ENCODE measurements at regions not wholly inside any gene's neighbourhood (a gene's known extent, or its start where the extent isn't known, plus 50 kb on each side); places are given as distances from the start of the nearest gene placed in this dataset.
"Not testable (repeated sequence)": the region's sequence is repeated elsewhere in the genome, so short reads cannot be mapped to it uniquely, and the experiment has no call there.

DNA sequence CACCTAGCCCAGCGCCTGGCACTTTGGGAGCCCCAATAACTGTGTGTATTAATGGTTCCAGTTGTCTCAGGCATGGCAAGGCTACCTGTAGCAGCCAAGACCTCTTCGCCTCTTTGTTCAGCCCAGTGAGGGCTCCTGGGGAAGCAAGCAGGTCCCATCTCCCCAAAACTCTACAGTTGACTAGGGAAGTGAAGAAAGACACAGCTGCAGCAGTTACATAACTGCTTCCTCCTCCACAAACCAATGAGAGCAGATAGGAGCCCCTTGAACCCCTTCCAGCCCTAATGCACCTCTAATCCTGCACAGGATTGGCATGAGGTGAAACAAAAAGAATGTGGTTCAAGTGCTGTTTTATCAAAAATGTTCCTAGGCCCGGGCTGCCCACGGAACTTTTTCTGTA is 100.5 kb downstream of the SYF2 start:
- no peak for DNase-seq

DNA sequence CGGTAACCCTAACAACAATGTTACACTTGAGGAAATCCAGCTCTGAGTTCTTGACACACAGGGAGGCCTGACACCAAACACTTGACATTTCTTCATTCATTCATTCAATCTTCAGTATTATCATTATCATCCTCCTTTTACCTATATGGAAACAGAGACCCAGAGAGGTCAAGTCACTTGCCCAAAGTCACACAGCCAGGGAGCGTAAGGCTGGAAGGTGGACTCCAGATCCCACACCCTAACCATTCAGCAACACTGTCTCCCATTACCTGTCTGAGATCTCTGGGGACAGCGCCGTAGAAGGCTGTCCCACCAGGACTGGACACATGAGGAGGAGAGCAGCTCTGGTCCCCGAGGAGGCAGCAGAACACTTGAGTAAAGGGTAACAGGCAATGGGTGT is 101.4 kb downstream of the SYF2 start:
- no peak for DNase-seq

DNA sequence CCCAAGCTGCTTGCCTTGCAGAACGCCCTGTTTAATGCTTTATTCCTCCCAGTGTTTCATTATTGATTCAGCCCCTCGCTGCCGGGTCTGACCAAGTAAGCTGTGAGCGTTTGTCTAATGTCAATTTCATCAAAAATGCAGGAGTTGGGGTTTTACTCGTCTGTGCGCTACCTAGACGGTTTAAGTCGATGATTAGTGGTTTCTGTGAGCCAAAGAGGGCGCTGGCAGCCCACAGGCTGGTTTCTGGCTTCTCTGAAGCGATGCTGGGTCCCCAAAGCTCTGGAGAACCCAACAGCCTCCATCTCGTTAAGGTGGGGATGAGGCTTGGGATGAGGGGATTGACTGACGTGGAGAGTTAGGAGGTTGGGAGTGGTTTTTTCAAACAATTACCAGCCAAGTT is 102.9 kb downstream of the SYF2 start:
- DNase-seq = no peak

DNA sequence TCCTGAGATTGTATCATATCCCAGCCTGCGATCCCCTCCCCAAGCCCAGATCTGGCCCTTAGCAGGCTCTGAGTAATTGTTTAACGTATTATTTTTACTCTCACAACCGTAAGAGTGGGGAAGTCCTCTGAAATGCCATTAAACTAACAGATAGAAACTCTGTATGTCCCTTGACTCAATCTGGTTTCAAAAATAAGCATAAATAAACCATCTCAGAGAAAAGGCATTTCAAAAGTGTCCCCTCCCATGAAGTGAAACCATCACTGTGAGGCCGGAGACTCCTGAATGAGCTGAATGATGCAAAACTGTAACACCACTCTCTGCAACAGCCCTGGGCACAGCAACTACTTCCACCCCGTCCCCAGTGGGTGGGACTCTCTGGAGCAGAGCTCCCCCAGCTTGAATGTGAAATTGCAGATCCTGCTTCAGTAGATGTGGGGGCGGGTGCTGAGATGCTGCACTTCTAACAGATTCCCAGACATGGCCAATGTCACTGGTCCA is 104.1 kb downstream of the SYF2 start:
- DNase-seq = no peak

DNA sequence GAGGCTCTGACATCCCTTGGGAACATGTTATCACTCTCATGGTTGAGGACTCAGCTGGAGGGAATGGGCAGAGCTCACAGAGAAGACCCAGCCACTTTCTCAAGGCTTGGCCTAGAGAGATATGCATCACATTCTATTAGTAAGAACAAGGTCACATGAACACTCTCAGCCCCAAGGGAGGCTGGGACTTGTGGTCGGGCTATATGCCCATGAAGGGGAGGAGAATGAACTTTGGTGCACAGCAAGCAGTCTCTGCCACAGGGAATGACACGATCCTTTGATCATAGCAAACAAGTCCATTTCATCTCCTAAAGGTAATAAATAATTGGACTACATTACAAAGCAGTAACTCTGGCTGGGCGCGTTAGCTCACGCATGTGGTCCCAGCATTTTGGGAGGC is 105.7 kb downstream of the SYF2 start:
- no peak for DNase-seq

DNA sequence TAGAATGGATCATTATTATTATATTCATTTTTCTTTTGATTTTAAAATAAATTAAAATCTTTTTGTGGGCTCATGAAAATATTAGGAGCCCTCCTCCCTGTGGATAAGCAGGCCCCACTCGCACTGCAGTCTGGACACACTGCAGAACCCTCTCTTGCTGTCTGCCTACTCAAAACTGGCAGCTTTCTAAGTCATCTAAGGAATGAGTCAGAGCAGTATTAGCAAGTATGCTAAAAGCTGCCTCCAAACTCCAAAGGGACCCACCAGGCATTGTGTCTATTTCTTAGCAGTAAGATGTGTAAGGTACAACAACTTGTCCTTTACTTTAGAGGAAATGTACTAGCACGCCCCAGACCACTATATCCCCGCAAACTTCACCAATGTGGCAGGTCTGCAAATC is 108.8 kb downstream of the SYF2 start:
- no peak for DNase-seq

DNA sequence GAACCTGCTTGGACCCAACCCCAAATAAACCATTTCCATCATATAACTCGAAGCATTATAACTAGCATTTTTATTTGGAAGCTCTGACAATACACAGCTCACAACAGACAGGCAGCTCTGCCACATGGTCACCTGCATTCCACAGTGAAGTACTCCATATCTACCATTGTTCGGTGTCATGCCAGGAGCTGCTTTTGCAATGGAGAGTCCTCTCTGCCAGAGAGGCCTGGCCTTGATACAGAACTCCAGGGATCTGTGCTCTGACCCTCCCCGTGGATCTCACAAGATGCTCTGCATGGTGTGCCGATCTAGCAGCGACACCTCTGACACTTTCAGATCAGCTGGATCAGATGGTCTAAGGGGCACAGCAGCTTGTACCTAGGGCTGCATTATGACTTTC is 109.6 kb downstream of the SYF2 start:
- DNase-seq = no peak

DNA sequence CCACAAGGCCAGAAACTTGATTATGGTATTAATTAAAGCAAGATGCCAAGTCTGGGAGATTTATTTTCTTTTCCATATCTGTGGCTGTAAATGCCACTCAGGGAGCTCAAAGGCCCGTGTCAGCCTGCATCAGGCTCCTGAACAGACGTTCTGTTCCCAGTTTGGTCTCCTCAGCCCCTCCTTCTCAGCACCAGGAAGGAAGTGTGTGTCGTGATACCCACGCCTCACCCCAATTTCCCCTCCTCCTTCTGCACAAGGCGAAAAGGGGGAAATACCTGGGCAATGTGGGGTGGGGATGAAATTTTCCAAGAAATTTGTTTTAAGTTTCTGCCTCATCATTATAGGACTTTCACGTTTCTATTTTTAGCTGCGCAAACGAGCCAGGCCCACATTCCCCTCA is 112.0 kb downstream of the SYF2 start:
- DNase-seq = peak; percentile 47

DNA sequence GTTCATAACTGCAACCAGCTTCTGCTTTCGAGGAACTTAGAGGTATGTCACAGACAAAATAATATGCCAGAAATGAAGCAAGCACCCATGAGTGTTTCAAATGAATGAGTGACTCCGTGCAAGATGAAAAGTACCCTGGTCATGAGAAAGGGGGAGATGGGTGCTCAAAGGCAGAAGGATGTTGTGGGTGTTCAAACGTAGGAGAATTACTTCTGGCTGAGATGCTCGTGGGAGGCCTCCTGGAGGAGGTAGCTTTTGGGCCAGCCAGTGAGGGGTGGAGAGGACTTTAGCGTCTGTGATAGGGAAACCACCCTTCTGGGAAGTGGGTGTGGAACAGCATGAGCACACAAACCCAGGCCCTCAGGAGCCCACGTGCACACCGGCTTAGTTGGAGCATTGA is 113.8 kb downstream of the SYF2 start:
- no peak for DNase-seq

DNA sequence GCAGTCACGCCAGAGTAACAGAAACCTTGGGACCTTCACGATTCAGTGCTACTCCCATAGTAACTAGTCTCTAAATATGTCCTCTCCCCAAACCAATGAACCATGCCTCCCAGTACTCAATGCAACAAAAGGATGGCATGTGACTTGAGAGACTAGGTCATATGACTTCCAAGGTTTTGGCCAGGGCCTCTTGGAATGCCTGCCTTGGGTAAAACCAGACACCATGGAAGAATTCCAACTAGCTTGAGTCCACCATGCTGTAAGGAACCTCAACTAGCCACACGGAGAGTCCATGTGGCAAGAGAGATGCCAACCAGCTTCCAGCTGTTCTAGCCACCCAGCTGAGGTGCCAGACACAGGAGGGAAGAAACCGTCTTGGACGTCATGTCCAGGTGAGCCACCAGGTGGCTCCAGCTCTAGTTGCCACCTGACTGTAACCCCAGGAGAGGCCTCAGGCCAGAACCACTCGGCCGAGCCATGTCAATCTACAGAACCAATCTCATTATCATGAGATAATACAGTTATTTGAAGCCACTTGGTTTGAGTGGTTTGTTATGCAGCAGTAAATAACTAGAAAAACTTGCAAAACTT is 115.0 kb downstream of the SYF2 start:
- no peak for DNase-seq

DNA sequence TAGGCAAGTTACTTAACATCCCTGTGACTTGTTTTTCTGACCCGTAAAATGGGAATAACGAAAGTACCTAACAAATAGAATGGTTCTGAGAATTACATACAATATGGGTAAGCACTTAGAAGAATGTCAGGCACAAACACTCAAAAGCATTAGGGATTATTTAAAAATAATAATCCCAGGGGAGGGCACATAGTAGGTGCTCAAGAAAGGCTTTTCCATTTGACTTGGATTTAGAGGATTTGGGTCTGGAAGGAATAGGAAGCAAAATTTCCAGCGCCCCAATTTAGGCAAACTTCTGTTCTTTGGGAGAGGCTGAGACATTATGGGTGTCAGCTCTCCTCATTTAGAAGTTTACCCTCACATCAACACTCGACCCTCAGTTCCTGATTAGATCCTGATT is 115.5 kb downstream of the SYF2 start:
- DNase-seq = no peak

DNA sequence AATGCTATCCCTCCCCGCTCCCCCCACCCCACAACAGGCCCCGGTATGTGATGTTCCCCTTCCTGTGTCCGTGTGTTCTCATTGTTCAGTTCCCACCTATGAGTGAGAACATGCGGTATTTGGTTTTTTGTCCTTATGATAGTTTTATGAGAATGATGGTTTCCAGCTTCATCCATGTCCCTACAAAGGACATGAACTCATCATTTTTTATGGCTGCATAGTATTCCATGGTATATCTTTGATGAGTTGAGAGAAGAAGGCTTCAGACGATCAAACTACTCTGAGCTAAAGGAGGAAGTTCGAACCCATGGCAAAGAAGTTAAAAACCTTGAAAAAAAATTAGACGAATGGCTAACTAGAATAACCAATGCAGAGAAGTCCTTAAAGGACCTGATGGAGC is 116.2 kb downstream of the SYF2 start:
- not testable (repeated sequence) for DNase-seq

DNA sequence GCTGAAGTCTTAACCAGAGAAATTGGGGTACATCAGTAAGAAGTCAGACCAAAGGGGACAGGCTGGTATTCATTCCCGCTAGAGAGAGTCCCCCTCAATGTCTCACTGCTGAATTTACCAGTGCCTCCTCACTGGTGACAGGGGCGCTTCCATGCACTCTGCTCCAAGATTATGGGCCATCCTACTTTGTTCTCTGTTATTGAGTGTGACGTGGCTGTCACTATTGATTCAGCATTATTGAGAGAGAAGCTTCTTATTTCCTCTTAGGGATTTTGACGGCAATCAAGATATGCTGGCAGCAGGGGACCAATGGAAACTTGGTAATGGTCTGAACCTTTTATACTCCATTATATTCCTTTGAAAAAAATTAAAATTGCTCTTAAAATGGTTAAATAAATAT is 118.6 kb downstream of the SYF2 start:
- no peak for DNase-seq

DNA sequence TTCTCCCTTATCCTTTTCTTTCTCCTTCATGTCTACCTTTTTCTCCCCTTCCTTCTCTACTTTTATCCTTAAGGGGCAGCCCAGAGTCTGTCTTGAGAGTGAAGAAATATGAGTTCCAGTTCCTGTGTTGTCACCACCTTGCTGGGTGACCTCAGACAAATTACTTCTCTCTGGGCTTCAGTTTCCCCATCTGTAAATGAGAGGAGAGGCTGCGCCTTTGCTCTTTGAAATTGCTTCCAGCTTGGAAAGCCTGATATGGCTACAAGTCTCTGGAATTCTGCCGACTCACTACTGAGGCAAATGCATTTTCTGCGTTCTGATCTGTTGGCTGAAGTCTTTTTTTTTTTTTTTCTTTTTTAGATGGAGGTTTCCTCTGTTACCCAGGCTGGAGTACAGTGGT is 119.2 kb downstream of the SYF2 start:
- peak; percentile 61 for DNase-seq

DNA sequence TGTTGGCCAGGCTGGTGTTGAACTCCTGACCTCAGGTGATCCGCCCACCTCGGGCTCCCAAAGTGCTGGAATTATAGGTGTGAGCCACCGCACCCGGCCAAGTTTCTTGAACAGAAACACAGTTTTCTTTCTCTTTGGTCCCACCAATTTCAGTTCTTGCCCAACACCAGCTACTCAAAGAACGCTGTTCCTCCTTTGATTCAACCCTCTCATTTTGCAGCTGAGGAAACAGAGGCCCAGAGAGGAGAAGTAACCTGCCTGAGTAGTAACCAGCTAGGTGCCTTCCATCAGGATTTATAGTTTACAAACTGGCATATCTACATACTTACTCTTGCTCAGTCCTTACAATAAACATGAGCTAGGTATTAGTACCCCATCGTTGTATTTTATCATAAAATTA is 119.9 kb downstream of the SYF2 start:
- DNase-seq = no peak

DNA sequence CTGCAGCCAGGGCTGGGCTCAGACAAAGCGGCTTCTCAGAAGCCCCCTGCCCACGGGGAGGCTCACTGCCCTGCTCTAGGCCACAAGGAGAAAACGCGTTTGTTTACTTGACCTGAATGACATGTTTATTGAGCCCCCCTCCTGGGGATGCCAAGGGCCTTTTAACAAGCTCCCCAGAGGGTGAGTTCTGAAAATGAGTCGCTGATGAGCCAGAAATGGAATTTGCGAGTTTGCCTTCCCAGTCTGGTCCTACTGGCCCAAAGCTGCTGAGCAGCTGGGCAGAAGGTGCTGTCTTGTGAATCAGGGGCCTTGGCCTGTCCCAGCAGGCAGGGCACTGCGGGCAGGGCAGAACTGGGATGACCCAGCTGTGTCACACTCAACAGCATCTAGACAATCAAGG is 120.6 kb downstream of the SYF2 start:
- DNase-seq = no peak

DNA sequence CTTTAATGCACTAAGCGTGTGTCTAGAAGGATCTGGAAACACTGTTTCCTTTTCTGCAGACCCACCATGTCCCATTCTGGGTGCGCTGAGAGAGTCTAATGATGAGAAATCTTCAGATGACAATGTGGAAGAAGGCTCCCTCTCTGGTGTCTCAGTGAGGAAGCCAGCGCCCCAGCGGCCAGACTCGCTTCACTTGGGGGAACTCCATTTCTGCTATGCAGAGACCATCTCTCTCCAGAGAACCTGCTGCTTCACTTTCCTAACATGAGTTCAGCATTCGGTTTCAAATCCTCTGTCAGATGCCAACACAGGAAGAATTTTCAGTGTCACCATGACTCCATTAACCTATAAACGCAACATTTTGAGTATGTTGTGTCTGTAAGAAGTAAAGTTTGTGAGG is 121.8 kb downstream of the SYF2 start:
- no peak for DNase-seq

DNA sequence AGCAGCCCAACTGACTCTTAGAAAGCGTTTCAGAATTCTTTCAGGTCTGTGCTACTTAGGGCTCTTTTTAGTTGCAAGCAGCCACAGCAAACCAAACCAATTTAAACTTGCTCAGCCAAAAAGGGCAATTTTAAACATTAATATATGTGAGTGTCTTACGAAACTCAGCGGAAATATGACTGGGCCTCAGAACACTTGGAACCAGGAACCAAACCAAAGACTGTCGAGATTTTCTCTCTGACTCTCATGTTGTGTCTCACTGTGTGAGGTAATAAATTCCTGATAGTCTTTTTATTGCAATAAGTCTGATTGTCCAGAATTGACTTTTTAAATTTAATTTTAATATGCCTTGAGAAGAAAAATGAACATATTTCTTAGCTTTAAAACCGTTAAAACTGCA is 122.3 kb downstream of the SYF2 start:
- no peak for DNase-seq

DNA sequence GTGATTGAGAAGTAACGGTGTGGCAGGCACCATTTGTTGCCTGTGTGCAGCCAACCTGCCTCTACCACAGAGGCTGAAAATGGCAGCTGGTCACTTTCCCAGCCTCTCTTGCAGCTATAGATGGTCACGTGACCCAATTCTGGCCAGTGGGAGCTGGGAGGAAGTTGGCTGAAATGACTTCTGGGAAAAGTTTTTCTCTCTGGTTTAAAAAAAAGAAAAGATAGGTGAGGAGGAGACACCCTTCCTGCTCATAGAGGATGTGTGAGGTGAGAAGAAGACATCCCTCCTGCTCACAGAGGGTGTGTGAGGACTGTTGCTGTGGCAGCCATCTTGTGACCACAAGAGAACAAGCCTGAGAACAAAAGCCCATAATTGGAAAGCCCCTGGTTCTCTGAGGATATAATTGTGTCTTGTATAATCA is 122.8 kb downstream of the SYF2 start:
- DNase-seq = no peak

DNA sequence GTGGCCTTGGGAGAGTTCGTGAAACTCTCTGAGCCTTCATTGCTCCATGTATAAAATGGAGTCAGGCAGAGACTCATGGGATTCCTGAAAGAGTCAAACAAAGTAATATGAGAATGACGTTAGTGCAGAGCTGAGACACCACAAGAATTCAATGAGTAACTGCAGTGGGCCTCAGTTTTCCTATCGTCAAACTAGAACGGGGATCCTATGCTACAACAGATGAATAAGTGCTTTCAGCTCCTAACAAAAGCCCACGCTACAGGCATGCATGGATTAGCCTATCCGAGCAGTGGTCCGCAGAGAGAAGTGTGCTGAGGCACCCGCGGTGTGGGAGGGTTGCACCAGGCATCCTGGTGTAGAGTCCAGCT is 124.7 kb downstream of the SYF2 start:
- DNase-seq = no peak

DNA sequence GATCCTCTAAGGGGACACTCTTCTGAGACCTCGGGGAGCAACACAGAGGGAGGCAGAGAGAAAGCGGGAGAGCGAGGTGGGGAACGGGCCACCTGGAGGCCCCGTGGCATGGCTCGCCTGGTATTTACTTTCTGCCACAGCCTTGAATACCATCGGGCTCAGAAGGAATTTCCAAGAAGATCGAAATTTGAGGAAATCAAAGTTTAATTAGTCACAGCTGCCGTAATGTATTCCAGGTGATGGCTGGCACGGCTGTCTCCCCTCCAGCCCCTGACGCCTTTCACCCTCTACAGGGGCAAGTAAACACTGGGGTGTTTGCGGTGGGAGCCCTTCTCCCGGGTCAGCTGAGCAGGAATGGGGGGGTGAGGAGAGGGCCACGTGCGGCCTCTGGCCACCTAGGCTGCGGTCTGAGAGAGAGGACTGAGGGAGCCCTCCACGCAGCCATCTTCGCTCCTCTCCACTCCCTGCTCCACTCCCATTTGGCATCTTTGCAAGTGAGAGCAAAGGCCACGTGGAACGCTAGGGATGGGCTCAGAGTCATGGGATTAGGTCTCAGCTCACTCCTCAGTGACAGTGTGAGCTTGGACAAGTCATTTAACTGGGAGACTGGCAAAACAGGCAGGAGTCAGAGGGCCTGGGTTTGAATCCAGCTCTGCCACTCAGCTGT is 125.2 kb downstream of the SYF2 start:
- DNase-seq = no peak

DNA sequence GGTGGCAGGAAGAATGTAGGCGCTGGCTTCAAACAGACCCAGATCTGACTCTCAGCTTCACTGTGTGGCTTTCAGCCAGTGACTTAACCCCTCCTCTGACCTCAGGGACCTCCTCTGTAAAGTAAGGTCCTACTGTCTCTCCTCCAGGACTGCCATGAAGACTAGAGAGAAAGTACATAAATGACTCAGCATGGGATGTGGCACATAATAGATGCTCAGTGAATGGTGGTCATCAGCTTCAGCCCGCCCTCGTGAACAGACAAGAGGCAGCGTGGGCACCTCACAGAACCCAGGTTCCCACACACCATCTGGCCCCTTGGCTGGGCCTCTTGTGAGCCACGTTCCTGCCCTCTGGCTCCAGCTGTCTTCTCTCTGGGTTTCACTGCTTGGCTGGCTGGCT is 126.0 kb downstream of the SYF2 start:
- peak; percentile 46 for DNase-seq

DNA sequence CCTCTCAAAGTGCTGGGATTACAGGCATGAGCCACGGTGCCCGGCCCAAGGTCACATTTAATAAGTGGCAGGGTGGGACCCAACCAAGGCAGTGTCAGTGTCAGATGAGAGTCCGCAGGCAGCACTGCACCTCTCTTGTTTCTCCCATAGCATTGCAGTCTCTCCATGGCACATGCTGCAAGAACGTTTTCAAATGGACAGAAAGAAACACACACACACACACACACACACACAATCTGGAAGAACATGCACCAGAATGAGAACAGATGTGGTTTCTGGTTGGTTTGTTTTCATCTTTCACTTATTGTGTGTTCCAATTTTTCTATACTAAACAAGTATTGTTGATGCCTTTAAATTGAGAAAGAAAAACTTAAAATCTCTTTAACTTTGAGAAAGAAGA is 126.5 kb downstream of the SYF2 start:
- DNase-seq = peak; percentile 31

DNA sequence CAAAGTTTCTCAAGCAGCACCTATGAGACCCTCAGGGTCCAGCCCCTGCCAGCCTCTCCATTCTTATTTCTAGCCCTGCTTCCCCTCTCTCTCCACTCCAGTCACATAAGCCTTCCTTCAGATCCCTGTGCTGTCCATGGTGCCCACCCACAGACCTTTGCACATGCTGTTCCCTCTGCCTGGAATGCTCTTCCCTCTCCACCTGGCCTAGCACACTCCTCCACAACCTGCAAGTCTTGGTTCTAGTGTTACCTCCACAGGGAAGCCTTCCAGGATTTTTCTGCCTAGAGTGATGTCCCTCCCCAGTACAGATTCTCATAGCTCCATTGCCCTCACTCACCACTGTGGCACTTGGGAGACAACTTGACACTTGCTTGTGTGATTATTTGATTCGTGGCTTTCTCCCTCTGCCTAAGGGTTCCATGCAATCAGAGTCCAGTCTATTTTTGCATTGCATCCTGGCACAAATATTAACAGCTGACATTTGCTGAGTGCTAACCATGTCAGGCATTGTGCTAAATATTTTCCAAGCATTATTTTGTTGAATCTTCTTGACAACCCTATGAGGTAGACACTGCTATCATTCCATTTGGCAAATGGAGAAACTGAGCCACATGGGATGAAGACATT is 127.3 kb downstream of the SYF2 start:
- DNase-seq = peak; percentile 55
